H1 (cell line): ENCODE measurements at regions not wholly inside any gene's neighbourhood (a gene's known extent, or its start where the extent isn't known, plus 50 kb on each side); places are given as distances from the start of the nearest gene placed in this dataset.

ENCODE experiments used
- BACH1 ChIP-seq: IDR thresholded peaks from 2 replicates; pipeline ENCODE4 v1.6.1; 2012; ENCODE audit warnings: low read length, improper control_type of control experiment
- GABPA ChIP-seq: IDR thresholded peaks from 2 replicates; pipeline ENCODE4 v1.6.1; 2011; ENCODE audit warnings: mild to moderate bottlenecking, low read length, moderate library complexity, borderline replicate concordance; ENCODE audit not compliant: insufficient read depth
- HDAC2 ChIP-seq, 2 experiments: fragments of 300-600 bp in 1 of 2; sonication (generic) in 1 of 2; IDR thresholded peaks; 2 replicates each; pipeline ENCODE4 v1.6.1; 2011 to 2012; ENCODE audit warnings: low read depth in 2 of 2, low read length in 2 of 2, mild to moderate bottlenecking in 2 of 2, moderate library complexity in 2 of 2, borderline replicate concordance in 1 of 2, inconsistent platforms in 1 of 2
- HDAC6 ChIP-seq: IDR thresholded peaks from one replicate; pipeline ENCODE4 v1.7.1; 2012; ENCODE audit warnings: low read depth, mild to moderate bottlenecking, inconsistent platforms, low read length, moderate library complexity
- JUND ChIP-seq: IDR thresholded peaks from 2 replicates; pipeline ENCODE4 v1.6.1; 2011; ENCODE audit warnings: mild to moderate bottlenecking, improper control_type of control experiment, low read length
- KDM1A ChIP-seq: fragments of 200-600, 300-600 bp; sonication (generic); IDR thresholded peaks from 2 replicates; pipeline ENCODE4 v1.7.1; 2016; ENCODE audit warnings: mild to moderate bottlenecking, low read length, borderline replicate concordance
- NRF1 ChIP-seq: IDR thresholded peaks from 2 replicates; pipeline ENCODE4 v1.6.1; 2011; ENCODE audit warnings: mild to moderate bottlenecking, low read depth, low read length, improper control_type of control experiment
- SP1 ChIP-seq: IDR thresholded peaks from 2 replicates; pipeline ENCODE4 v1.6.1; 2011; ENCODE audit warnings: low read depth, low read length
- SP2 ChIP-seq: IDR thresholded peaks from 2 replicates; pipeline ENCODE4 v1.6.1; 2012; ENCODE audit warnings: mild to moderate bottlenecking, low read length, inconsistent platforms
- TBP ChIP-seq: IDR thresholded peaks from 2 replicates; pipeline ENCODE4 v1.6.1; 2011; ENCODE audit warnings: low read depth, low read length, improper control_type of control experiment
- TF ChIP-seq, protein P1 (sequence below): fragments of 300-600 bp; sonication (generic); IDR thresholded peaks from 2 replicates; pipeline ENCODE4 v1.7.1; 2012; ENCODE audit warnings: low read length, moderate library complexity, mild to moderate bottlenecking, inconsistent platforms; ENCODE audit not compliant: insufficient replicate concordance
- TF ChIP-seq, protein P2 (sequence below): IDR thresholded peaks from 2 replicates; pipeline ENCODE4 v1.6.1; 2011; ENCODE audit warnings: low read depth, mild to moderate bottlenecking, low read length; ENCODE audit not compliant: insufficient read depth

GRCh38 chr3:109656225-109656624, 318.9 kb upstream of the DPPA4 start (continued):
- TF ChIP-seq, protein P1, sequence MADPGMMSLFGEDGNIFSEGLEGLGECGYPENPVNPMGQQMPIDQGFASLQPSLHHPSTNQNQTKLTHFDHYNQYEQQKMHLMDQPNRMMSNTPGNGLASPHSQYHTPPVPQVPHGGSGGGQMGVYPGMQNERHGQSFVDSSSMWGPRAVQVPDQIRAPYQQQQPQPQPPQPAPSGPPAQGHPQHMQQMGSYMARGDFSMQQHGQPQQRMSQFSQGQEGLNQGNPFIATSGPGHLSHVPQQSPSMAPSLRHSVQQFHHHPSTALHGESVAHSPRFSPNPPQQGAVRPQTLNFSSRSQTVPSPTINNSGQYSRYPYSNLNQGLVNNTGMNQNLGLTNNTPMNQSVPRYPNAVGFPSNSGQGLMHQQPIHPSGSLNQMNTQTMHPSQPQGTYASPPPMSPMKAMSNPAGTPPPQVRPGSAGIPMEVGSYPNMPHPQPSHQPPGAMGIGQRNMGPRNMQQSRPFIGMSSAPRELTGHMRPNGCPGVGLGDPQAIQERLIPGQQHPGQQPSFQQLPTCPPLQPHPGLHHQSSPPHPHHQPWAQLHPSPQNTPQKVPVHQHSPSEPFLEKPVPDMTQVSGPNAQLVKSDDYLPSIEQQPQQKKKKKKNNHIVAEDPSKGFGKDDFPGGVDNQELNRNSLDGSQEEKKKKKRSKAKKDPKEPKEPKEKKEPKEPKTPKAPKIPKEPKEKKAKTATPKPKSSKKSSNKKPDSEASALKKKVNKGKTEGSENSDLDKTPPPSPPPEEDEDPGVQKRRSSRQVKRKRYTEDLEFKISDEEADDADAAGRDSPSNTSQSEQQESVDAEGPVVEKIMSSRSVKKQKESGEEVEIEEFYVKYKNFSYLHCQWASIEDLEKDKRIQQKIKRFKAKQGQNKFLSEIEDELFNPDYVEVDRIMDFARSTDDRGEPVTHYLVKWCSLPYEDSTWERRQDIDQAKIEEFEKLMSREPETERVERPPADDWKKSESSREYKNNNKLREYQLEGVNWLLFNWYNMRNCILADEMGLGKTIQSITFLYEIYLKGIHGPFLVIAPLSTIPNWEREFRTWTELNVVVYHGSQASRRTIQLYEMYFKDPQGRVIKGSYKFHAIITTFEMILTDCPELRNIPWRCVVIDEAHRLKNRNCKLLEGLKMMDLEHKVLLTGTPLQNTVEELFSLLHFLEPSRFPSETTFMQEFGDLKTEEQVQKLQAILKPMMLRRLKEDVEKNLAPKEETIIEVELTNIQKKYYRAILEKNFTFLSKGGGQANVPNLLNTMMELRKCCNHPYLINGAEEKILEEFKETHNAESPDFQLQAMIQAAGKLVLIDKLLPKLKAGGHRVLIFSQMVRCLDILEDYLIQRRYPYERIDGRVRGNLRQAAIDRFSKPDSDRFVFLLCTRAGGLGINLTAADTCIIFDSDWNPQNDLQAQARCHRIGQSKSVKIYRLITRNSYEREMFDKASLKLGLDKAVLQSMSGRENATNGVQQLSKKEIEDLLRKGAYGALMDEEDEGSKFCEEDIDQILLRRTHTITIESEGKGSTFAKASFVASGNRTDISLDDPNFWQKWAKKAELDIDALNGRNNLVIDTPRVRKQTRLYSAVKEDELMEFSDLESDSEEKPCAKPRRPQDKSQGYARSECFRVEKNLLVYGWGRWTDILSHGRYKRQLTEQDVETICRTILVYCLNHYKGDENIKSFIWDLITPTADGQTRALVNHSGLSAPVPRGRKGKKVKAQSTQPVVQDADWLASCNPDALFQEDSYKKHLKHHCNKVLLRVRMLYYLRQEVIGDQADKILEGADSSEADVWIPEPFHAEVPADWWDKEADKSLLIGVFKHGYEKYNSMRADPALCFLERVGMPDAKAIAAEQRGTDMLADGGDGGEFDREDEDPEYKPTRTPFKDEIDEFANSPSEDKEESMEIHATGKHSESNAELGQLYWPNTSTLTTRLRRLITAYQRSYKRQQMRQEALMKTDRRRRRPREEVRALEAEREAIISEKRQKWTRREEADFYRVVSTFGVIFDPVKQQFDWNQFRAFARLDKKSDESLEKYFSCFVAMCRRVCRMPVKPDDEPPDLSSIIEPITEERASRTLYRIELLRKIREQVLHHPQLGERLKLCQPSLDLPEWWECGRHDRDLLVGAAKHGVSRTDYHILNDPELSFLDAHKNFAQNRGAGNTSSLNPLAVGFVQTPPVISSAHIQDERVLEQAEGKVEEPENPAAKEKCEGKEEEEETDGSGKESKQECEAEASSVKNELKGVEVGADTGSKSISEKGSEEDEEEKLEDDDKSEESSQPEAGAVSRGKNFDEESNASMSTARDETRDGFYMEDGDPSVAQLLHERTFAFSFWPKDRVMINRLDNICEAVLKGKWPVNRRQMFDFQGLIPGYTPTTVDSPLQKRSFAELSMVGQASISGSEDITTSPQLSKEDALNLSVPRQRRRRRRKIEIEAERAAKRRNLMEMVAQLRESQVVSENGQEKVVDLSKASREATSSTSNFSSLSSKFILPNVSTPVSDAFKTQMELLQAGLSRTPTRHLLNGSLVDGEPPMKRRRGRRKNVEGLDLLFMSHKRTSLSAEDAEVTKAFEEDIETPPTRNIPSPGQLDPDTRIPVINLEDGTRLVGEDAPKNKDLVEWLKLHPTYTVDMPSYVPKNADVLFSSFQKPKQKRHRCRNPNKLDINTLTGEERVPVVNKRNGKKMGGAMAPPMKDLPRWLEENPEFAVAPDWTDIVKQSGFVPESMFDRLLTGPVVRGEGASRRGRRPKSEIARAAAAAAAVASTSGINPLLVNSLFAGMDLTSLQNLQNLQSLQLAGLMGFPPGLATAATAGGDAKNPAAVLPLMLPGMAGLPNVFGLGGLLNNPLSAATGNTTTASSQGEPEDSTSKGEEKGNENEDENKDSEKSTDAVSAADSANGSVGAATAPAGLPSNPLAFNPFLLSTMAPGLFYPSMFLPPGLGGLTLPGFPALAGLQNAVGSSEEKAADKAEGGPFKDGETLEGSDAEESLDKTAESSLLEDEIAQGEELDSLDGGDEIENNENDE, result no peak
- TF ChIP-seq SP2 (no peak), HDAC2 (IDR thresholded peaks at IDR 0.05; ENCODE audit: borderline replicate concordance in 1 of 2, low read depth in 2 of 2, low read length in 2 of 2) (no peak), GABPA (no peak), SP1 (no peak), NRF1 (no peak), BACH1 (no peak), JUND (no peak), HDAC6 (no peak), TBP (no peak), KDM1A (no peak)
- TF ChIP-seq, protein P2, sequence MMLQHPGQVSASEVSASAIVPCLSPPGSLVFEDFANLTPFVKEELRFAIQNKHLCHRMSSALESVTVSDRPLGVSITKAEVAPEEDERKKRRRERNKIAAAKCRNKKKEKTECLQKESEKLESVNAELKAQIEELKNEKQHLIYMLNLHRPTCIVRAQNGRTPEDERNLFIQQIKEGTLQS, result no peak
